HepG2 (cell line): ENCODE measurements at regions not wholly inside any gene's neighbourhood (a gene's known extent, or its start where the extent isn't known, plus 50 kb on each side); places are given as distances from the start of the nearest gene placed in this dataset.

ENCODE experiments used
- ATAC-seq: fragments of 200-7000 bp; cut with Tn5 transposase; 3 replicates; pipeline ENCODE4 v1.9.1; 2020; ENCODE audit warnings: mild to moderate bottlenecking, moderate library complexity
- BruUV-seq: library from RNA; stranded (reverse); fragments of 400-500 nt; replicated peaks from 2 replicates; lab custom pipeline; 2021; lab: Mats Ljungman, UMichigan
- CTCF ChIA-PET: fragments of 300-600 bp; formaldehyde crosslinking; extraction: SDS; loops from one replicate; lab custom pipeline; 2021; ENCODE audit warnings: low total read pairs, inconsistent platforms, low intra/inter-chr PET ratio; lab: Yijun Ruan, JAX
- POLR2A ChIA-PET: fragments of 350-600 bp; sonication (Branson Sonifier 250); formaldehyde crosslinking; loops from one replicate; lab custom pipeline; 2020; ENCODE audit warnings: antibody characterized with exemption, inconsistent platforms; lab: Yijun Ruan, JAX
- DNase-seq: peaks from one replicate; pipeline ENCODE4 v3.0.0-alpha.2; 2015; ENCODE audit warnings: low spot score
- FAIRE-seq: peaks from 3 replicates; lab custom pipeline; 2011; peaks lifted over from hg19 to GRCh38; lab: Jason Lieb, UNC
- H2AFZ ChIP-seq: one replicate; pipeline ENCODE4 v1.6.1; 2011; ENCODE audit warnings: low read length, inconsistent platforms
- H3K27ac ChIP-seq: fragments of 300-600 bp; 3 replicates; pipeline ENCODE4 v1.8.0; 2011; ENCODE audit warnings: mixed run types, mild to moderate bottlenecking, mixed read lengths, low read length, inconsistent platforms; ENCODE audit not compliant: insufficient read depth; ENCODE audit errors: extremely low read length
- H3K27me3 ChIP-seq, 2 experiments: fragments of 200-600 bp in 1 of 2; 2 replicates in 1 of 2; 3 replicates in 1 of 2; pipeline versions ENCODE4 v1.6.0 to v1.8.0; 2011; ENCODE audit warnings: low read length in 2 of 2, mild to moderate bottlenecking in 2 of 2, moderate library complexity in 2 of 2, inconsistent platforms in 1 of 2; ENCODE audit not compliant: insufficient read depth in 2 of 2, control insufficient read depth in 1 of 2
- H3K36me3 ChIP-seq, 2 experiments: fragments of 200-600 bp in 1 of 2; replicated peaks in 1 of 2; 2 replicates in 1 of 2; 3 replicates in 1 of 2; pipeline versions ENCODE4 v1.5.1 to v1.8.0; 2011; ENCODE audit warnings: low read length in 2 of 2, inconsistent platforms in 1 of 2; ENCODE audit not compliant: insufficient read depth in 2 of 2, control insufficient read depth in 1 of 2
- H3K4me1 ChIP-seq: 2 replicates; pipeline ENCODE4 v1.5.1; 2012; ENCODE audit warnings: low read length, inconsistent platforms; ENCODE audit not compliant: insufficient read depth
- H3K4me2 ChIP-seq: 2 replicates; pipeline ENCODE4 v1.6.0; 2011; ENCODE audit warnings: low read depth, low read length, inconsistent platforms
- H3K4me3 ChIP-seq, 3 experiments: fragments of 200-600 bp in 1 of 3; sonication (generic), shearing (Covaris generic) in 1 of 3; replicated peaks in 1 of 3; 2 replicates each; pipeline ENCODE4 v1.5.1; 2011 to 2016; ENCODE audit warnings: low read length in 3 of 3, inconsistent platforms in 2 of 3, low read depth in 2 of 3, mild to moderate bottlenecking in 2 of 3, control low read depth in 1 of 3, mixed read lengths in 1 of 3; ENCODE audit not compliant: insufficient read depth in 1 of 3
- H3K79me2 ChIP-seq: one replicate; pipeline ENCODE4 v1.6.1; 2011; ENCODE audit warnings: low read length, inconsistent platforms; ENCODE audit not compliant: insufficient read depth
- H3K9ac ChIP-seq: 2 replicates; pipeline ENCODE4 v1.6.0; 2011; ENCODE audit warnings: mild to moderate bottlenecking, low read depth, low read length, inconsistent platforms; ENCODE audit not compliant: insufficient read depth
- H3K9me3 ChIP-seq: 2 replicates; pipeline ENCODE4 v1.5.1; 2012; ENCODE audit warnings: mild to moderate bottlenecking, low read length
- H4K20me1 ChIP-seq: 2 replicates; pipeline ENCODE4 v1.6.0; 2011; ENCODE audit warnings: inconsistent platforms, mild to moderate bottlenecking, low read length, moderate library complexity; ENCODE audit not compliant: insufficient read depth
- BCL6 ChIP-seq: IDR thresholded peaks from 2 replicates; pipeline ENCODE4 v1.6.1; 2016; ENCODE audit warnings: missing genetic modification reagents, missing compliant biosample characterization
- CEBPB ChIP-seq: IDR thresholded peaks from 2 replicates; pipeline ENCODE4 v1.6.1; 2011; ENCODE audit warnings: low read depth, low read length, improper control_type of control experiment, borderline replicate concordance
- ELK4 ChIP-seq: sonication (generic); formaldehyde crosslinking; IDR thresholded peaks from 2 replicates; pipeline ENCODE4 v1.9.0; 2021; ENCODE audit warnings: missing genetic modification reagents, borderline replicate concordance
- GPN1 ChIP-seq: sonication (generic); formaldehyde crosslinking; IDR thresholded peaks from 2 replicates; pipeline ENCODE4 v1.5.1; 2020; ENCODE audit warnings: missing genetic modification reagents, borderline replicate concordance
- HMG20A ChIP-seq: IDR thresholded peaks from 2 replicates; pipeline ENCODE4 v1.6.1; 2016; ENCODE audit warnings: borderline replicate concordance
- MYC ChIP-seq: sonication (generic); formaldehyde crosslinking; IDR thresholded peaks from 2 replicates; pipeline ENCODE4 v1.9.0; 2021; ENCODE audit warnings: missing genetic modification reagents, borderline replicate concordance
- NONO ChIP-seq, 2 experiments: fragments of 450-650 bp in 1 of 2; sonication (generic) in 1 of 2; formaldehyde crosslinking in 1 of 2; IDR thresholded peaks in 1 of 2; conservative IDR thresholded peaks in 1 of 2; 2 replicates each; pipeline versions ENCODE4 v1.6.1 to v1.8.0; 2017 to 2022; ENCODE audit warnings: mild to moderate bottlenecking in 1 of 2, missing genetic modification reagents in 1 of 2, moderate library complexity in 1 of 2
- PCBP2 ChIP-seq: fragments of 200-400 bp; formaldehyde crosslinking; optimal IDR thresholded peaks from 2 replicates; pipeline ENCODE3; 2018; ENCODE audit warnings: low read length, low read depth; ENCODE audit not compliant: poor library complexity, severe bottlenecking
- SMAD3 ChIP-seq: sonication (generic); formaldehyde crosslinking; IDR thresholded peaks from 2 replicates; pipeline ENCODE4 v1.4.0; 2020; ENCODE audit warnings: missing genetic modification reagents
- ZFP62 ChIP-seq: sonication (generic); formaldehyde crosslinking; IDR thresholded peaks from 2 replicates; pipeline ENCODE4 v1.4.0; 2020; ENCODE audit warnings: missing genetic modification reagents
- ZNF746 ChIP-seq: sonication (generic); formaldehyde crosslinking; IDR thresholded peaks from 2 replicates; pipeline ENCODE4 v1.8.0; 2022; ENCODE audit warnings: mild to moderate bottlenecking, missing genetic modification reagents
- WGBS: methylation state at CpG from one replicate; pipeline ENCODE4 v1.1.6; 2017; ENCODE audit warnings: low lambda C conversion rate; 5-methylcytosine and 5-hydroxymethylcytosine counted together
- in situ Hi-C: cut with HindIII; loops from 2 replicates; pipeline ENCODE4 v1.10.0; 2017; ENCODE audit warnings: low pct_unique_long_range_greater_than_20kb; ENCODE audit not compliant: extremely low pct_ligation_motif_present
- intact Hi-C: fragments of 100-400 bp; cut with micrococcal nuclease; formaldehyde crosslinking; loops from one replicate; pipeline ENCODE4 v1.10.0; 2022; ENCODE audit not compliant: unreplicated experiment
- TF ChIP-seq, protein P1 (sequence below): sonication (generic); formaldehyde crosslinking; IDR thresholded peaks from 2 replicates; pipeline ENCODE4 v1.9.0; 2021; ENCODE audit warnings: missing genetic modification reagents, mild to moderate bottlenecking, borderline replicate concordance

- CTCF ChIA-PET = no interaction called here
Observed at GRCh38 chr12:124664395-124665111, 97.1 kb upstream of the NCOR2 start.

GRCh38 chr12:124663771-124664366 is 96.5 kb upstream of the NCOR2 start:
- no TSS peak for BruUV-seq
- intact Hi-C loops = no loop called here
- ATAC-seq (peak; percentile 33), DNase-seq (no peak), FAIRE-seq (no peak)
- CTCF ChIA-PET = no interaction called here
- in situ Hi-C loops = no loop called here
- no peaks in the 10 kb centered on the region for H4K20me1 ChIP-seq
- H3K4me3 ChIP-seq = no peak overlapping the region
- H3K4me1 ChIP-seq = peaks cover 21% of the 10 kb centered on the region
- H3K27me3 ChIP-seq = peaks cover 4 to 59% of the 10 kb centered on the region in 2 experiments; a peak in 4 of 5 replicates
- H2AFZ ChIP-seq = no peak overlapping the region
- POLR2A ChIA-PET = no interaction called here
- H3K4me2 ChIP-seq = no peak overlapping the region
- no peak overlapping the region for H3K27ac ChIP-seq
- 39% methylated on average over 15 of the region's 19 CpGs for whole genome bisulfite sequencing
- no peaks in the 10 kb centered on the region for H3K79me2 ChIP-seq
- no peaks in the 10 kb centered on the region for H3K36me3 ChIP-seq
- H3K9ac ChIP-seq = no peak overlapping the region
- H3K9me3 ChIP-seq = 0 out of 2 replicates have a peak, but pooled peaks cover 5% of the 10 kb centered on the region
- TF ChIP-seq MYC (CRISPR knock-in tag) (no peak), ELK4 (no peak), ZFP62 (CRISPR knock-in tag) (no peak), GPN1 (CRISPR knock-in tag) (no peak), PCBP2 (no peak), SMAD3 (CRISPR knock-in tag) (no peak), BCL6 (CRISPR knock-in tag) (no peak)
- TF ChIP-seq, protein P1, sequence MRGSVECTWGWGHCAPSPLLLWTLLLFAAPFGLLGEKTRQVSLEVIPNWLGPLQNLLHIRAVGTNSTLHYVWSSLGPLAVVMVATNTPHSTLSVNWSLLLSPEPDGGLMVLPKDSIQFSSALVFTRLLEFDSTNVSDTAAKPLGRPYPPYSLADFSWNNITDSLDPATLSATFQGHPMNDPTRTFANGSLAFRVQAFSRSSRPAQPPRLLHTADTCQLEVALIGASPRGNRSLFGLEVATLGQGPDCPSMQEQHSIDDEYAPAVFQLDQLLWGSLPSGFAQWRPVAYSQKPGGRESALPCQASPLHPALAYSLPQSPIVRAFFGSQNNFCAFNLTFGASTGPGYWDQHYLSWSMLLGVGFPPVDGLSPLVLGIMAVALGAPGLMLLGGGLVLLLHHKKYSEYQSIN (CRISPR knock-in tag) = no peak

More at GRCh38 chr12:124664395-124665111, 97.1 kb upstream of the NCOR2 start:
- Histone ChIP-seq H3K27ac (no peak overlapping the region), H3K4me1 (peaks cover 21% of the 10 kb centered on the region), H3K4me2 (no peak overlapping the region), H4K20me1 (no peaks in the 10 kb centered on the region), H3K36me3 (no peaks in the 10 kb centered on the region), H3K27me3 (peaks cover 4 to 56% of the 10 kb centered on the region in 2 experiments; a peak in 4 of 5 replicates), H3K4me3 (no peak overlapping the region), H2AFZ (no peak overlapping the region), H3K9ac (no peak overlapping the region), H3K9me3 (0 out of 2 replicates have a peak, but pooled peaks cover 5% of the 10 kb centered on the region), H3K79me2 (no peaks in the 10 kb centered on the region)
- no TSS peak for BruUV-seq
- DNase-seq (no peak), FAIRE-seq (no peak), ATAC-seq (no peak)
- in situ Hi-C loops = no loop called here
- no peak for TF ChIP-seq HMG20A
- no peak for TF ChIP-seq ZNF746 (CRISPR knock-in tag)
- TF ChIP-seq NONO (IDR thresholded peaks at IDR 0.05) = no peak
- TF ChIP-seq NONO (CRISPR knock-in tag; conservative IDR thresholded peaks at IDR 0.05) = no peak
- TF ChIP-seq CEBPB = 0 out of 2 replicates have a peak, but pooled peaks have one; percentile 19
- WGBS = 23% methylated on average over 6 of the region's 6 CpGs
- POLR2A ChIA-PET = no interaction called here
- intact Hi-C loops = no loop called here
